Putamen (tissue), 1 donor: ENCODE measurements at regions not wholly inside any gene's neighbourhood (a gene's known extent, or its start where the extent isn't known, plus 50 kb on each side); places are given as distances from the start of the nearest gene placed in this dataset.
"Not testable (repeated sequence)": the region's sequence is repeated elsewhere in the genome, so short reads cannot be mapped to it uniquely, and the experiment has no call there.

Experiments
- DNase-seq: peaks from one replicate; pipeline ENCODE4 v3.0.0-alpha.2; 2016; ENCODE audit warnings: low spot score

DNA sequence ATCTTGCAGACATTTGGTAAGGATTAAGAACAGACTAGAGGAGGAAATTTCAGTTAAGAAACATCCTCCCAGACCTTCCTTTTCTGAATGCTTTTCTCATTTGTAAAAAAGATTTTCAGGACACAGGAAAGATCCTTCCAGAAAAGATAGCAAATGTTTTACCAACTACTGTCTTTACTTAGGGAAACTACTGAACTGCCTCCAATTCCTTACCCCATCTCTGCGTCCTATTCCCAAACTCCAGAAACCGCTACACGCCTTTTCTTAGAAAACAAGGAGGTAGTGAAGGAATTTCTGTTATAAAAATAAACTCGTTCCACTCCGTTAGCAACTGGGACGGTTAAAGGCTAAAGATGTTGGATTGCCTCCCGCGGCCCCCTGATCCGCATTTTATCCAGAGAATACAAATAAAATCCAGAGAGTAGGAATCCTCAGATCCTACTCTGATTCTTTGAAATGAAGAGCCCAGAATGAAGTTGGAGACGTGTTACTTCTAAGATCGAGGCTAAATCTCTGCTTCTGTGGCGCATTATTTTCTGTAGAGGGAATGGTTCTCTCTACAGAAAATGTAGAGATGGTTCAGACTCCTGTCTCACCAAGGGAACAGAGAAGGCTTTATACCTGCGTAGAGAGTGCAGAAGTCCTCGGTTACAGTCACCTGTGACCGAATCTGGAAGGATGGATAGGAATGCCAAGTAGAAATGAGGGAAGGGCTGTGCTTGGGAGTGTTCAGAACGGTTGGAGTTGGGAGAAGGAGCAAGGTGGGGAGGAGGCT lies 133.0 kb downstream of the GPX5 start:
- DNase-seq, result no peak

- no peak for DNase-seq
These were observed 133.5 kb downstream of the GPX5 start for GRCh38 chr6:28659250-28659566.

- DNase-seq, result no peak
These were observed 135.5 kb downstream of the GPX5 start for GRCh38 chr6:28661097-28661713.

DNA sequence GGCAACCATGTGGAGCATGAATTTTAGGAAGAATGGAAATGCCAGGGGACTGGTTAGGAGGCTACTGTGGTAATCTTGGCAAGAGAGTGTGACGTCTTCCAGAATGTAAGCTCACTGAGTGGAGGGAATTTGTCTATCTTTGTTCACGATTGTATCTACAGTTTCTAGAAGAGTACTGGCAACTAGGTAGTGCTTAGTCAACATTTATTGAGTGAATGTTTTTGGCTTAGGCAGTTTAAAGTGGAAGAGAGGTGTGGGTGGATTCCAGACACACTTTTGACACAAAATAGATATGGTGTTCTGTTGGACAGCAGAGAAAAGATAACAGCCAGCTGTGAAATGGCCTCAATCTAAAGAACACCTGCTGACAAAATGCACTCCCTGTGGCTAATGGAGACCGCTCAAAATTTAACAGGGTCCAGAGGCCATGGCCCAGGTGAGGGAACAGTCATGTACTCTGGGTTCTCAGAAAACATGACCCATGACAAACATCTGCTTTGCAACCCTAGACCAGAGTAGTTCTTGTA lies 139.3 kb downstream of the GPX5 start:
- no peak for DNase-seq

GRCh38 chr6:28673417-28673786 lies 147.7 kb downstream of the GPX5 start:
- DNase-seq, result no peak

DNA sequence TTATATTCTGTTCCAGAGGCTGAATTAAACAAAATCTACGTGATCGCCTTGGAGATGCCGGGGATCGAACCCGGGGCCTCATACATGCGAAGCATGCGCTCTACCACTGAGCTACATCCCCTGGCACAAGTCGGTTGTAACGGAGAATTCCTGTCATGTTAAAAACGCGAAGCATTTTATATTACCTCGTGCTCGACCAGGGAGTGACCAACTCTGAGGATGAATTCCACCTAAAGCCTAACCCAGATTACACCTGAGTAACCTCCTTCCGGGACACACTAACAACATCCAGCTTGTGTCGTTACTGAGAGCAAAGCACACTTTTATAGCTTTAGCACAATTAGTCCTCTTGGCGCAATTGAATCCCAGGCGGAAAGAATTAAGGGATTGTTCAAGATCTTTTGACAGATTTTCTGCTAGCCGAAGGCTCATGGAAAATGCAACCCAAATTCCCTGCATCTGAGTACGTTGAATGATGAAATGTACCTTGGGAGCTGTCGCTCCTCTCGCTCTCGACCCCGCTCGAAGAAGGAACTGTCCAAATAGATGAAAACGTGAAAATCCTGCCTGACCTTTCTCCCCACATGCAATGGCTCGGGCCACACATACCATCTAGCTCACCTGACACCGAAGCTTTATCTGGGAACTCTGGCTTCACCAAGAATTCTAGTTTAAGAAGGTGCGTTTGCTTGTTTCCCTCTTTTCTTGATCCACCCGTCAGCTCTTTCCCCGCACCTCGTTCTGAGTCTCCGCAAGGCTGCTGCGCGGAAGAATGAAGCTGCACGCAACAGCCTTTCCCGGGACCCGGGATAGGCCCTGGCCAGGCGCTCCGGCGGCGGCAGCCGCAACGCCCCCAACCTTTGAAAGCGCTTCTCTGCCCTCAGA lies 148.3 kb downstream of the GPX5 start:
- peak; percentile 70 for DNase-seq

DNA sequence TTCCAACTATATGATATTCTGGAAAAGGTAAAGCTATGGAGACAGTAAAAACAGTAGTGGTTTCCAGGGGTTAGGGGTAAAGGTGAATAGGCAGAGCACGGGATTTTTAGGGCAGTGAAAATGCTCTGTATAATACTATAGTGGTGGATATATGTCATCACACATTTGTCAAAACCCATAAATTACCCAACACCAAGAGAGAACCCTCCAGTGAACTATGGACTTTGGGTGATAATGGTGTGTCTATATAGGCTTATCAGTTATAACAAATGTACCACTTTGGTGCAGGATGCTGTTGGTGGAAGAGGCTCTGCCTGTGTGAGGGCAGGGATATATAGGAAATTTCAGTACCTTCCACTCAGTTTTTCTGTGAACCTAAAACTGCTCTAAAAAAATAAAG lies 149.9 kb downstream of the GPX5 start:
- no peak for DNase-seq

GRCh38 chr6:28682542-28682941 lies 156.9 kb downstream of the GPX5 start:
- DNase-seq, result no peak

DNA sequence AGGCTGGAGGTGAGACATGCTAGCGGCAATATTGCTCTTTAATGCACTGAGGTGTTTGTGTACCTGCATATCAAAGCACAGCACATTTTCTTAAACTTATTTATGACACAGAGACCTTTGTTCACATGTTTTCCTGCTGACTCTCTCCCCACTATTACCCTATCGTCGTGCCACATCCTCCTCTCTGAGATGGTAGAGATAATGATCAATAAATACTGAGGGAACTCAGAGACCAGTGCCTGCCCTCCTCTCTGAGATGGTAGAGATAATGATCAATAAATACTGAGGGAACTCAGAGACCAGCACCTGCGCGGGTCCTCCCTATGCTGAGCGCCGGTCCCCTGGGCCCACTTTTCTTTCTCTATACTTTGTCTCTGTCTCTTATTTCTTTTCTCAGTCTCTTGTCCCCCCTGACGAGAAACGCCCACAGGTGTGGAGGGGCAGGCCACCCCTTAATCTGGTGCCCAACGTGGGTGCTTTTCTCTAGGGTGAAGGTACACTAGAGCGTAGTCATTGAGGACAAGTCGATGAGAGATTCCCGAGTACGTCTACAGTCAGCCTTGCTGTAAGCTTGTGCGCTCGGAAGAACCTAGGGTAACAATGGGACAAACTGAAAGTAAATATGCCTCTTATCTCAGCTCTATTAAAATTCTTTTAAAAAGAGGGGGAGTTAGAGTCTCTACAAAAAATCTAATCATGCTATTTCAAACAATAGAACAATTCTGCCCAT lies 157.4 kb downstream of the GPX5 start:
- DNase-seq, result not testable (repeated sequence)

DNA sequence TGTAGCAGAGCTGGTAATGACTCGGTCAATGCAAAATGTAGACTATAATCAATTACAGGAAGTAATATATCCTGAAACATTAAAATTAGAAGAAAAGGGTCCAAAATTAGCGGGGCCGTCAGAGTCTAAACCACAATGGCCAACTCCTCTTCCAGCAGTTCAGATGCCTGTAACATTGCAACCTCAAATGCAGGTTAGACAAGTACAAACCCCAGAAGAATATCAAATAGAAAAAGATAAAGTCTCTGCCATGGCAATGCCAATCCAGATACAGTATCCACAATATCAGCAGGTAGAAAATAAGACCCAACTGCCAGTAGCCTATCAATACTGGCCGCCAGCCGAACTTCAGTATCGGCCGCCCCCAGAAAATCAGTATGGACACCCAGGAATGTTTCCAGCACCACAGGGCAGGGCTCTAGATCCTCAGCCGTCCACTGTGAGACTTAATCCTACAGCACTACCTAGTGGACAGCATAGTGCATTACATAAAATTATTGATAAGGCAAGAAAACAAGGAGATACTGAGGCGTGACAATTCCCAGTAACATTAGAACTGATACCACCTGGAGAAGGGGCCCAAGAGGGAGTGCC lies 158.4 kb downstream of the GPX5 start:
- DNase-seq, result no peak

DNA sequence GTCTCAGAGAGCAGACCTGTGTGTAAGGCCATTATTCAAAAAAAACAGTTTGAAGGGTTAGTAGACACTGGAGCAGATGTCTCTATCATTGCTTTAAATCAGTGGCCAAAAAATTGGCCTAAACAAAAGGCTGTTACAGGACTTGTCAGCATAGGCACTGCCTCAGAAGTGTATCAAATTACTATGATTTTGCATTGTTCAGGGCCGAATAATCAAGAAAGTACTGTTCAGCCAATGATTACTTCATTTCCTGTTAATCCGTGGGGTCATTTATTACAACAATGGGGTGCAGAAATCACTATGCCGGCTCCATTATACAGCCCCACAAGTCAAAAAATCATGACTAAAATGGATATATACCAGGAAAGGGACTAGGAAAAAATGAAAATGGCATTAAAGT lies 160.3 kb downstream of the GPX5 start:
- not testable (repeated sequence) for DNase-seq

DNA sequence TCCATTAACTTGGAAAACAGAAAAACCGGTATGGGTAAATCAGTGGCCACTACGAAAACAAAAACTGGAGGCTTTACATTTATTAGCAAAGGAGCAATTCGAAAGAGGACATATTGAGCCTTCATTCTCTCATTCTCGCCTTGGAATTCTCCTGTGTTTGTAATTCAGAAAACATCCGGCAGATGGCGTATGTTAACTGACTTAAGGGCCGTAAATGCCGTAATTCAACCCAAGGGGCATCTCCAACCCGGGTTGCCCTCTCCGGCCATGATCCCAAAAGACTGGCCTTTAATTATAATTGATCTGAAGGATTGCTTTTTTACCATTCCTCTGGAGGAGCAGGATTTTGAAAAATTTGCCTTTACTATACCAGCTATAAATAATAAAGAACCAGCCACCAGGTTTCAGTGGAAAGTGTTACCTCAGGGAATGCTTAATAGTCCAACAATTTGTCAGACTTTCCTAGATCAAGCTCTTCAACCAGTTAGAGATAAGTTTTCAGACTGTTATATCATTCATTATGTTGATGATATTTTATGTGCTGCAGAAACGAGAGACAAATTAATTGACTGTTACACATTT lies 160.9 kb downstream of the GPX5 start:
- peak; percentile 37 for DNase-seq

DNA sequence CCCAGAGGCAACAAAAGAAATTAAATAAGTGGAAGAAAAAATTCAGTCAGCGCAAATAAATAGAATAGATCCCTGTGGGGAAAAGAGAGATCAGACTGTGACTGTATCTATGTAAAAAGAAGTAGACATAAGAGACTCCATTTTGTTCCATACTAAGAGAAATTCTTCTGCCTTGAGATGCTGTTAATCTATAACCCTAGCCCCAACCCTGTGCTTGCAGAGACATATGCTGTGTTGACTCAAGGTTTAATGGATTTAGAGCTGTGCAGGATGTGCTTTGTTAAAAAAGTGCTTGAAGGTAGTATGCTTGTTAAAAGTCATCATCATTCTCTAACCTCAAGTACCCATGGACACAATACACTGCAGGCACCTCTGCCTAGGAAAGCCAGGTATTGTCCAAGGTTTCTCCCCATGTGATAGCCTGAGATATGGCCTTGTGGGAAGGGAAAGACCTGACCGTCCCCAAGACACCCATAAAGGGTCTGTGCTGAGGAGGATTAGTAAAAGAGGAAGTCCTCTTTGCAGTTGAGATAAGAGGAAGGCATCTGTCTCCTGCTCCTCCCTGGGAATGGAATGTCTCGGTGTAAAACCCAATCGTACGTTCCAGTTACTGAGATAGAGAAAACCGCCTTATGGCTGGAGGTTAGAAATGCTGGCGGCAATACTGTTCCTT lies 161.8 kb downstream of the GPX5 start:
- not testable (repeated sequence) for DNase-seq

DNA sequence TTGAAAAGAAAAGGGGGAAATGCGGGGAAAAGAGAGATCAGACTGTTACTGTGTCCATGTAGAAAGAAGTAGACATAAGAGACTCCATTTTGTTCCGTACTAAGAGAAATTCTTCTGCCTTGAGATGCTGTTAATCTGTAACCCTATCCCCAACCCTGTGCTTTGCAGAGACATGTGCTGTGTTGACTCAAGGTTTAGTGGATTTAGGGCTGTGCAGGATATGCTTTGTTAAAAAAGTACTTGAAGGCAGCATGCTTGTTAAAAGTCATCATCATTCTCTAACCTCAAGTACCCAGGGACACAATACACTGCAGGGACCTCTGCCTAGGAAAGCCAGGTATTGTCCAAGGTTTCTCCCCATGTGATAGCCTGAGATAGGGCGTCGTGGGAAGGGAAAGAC lies 166.3 kb downstream of the GPX5 start:
- DNase-seq, result not testable (repeated sequence)

- no peak for DNase-seq
These were observed 167.5 kb downstream of the GPX5 start for GRCh38 chr6:28693033-28693750.

- DNase-seq, result no peak
These were observed 168.2 kb downstream of the GPX5 start for GRCh38 chr6:28693751-28694443.

DNA sequence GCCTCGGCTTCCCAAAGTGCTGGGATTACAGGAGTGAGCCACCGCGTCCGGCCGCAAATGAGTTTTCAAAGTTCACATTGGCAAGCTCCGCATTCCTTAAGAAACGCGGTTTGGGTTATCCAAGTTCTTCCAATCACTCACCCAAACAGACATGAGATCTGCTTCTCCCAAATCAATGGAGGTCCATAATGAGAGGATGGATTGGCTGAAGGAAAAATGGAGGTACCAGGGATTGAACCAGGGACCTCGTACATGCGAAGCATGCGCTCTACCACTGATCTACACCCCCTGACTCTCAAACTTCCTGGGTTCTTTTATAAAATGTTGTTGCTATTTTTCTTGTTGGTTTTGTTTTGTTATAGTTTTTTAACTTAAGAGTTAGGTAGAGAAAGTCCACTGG lies 170.0 kb downstream of the GPX5 start:
- DNase-seq, result no peak

- DNase-seq, result no peak
These were observed 170.5 kb downstream of the GPX5 start for GRCh38 chr6:28696167-28696566.

- no peak for DNase-seq
These were observed 171.0 kb downstream of the GPX5 start for GRCh38 chr6:28696682-28697081.
